PC-9 (cell line): ENCODE measurements at regions not wholly inside any gene's neighbourhood (a gene's known extent, or its start where the extent isn't known, plus 50 kb on each side); places are given as distances from the start of the nearest gene placed in this dataset.

Experiments
- EZH2 ChIP-seq: fragments of 200-600 bp; sonication (generic); IDR thresholded peaks from 2 replicates; pipeline ENCODE4 v1.8.0; 2017; ENCODE audit warnings: antibody characterized with exemption, low read depth
- TF ChIP-seq, protein P1 (sequence below): fragments of 200-600 bp; sonication (generic); conservative IDR thresholded peaks from 2 replicates; pipeline ENCODE4 v1.6.1; 2017; ENCODE audit warnings: mixed run types, antibody characterized with exemption, mild to moderate bottlenecking, moderate library complexity

DNA sequence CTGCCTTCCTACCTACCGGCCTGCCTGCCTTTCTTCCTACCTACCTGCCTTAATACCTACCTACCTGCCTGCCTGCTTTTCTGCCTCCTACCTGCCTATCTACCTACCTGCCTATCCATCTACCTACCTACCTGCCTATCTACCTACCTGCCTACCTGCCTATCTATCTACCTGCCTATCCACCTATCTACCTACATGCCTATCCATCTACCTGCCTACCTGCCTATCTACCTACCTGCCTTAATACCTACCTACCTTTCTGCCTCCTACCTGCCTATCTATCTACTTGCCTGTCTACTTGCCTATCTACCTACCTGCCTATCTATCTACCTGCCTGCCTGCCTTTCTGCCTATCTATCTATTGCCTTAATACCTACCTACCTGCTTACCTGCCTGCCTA lies 383.8 kb upstream of the PSMD7 start:
- TF ChIP-seq, protein P1, sequence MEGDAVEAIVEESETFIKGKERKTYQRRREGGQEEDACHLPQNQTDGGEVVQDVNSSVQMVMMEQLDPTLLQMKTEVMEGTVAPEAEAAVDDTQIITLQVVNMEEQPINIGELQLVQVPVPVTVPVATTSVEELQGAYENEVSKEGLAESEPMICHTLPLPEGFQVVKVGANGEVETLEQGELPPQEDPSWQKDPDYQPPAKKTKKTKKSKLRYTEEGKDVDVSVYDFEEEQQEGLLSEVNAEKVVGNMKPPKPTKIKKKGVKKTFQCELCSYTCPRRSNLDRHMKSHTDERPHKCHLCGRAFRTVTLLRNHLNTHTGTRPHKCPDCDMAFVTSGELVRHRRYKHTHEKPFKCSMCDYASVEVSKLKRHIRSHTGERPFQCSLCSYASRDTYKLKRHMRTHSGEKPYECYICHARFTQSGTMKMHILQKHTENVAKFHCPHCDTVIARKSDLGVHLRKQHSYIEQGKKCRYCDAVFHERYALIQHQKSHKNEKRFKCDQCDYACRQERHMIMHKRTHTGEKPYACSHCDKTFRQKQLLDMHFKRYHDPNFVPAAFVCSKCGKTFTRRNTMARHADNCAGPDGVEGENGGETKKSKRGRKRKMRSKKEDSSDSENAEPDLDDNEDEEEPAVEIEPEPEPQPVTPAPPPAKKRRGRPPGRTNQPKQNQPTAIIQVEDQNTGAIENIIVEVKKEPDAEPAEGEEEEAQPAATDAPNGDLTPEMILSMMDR = no peak
- TF ChIP-seq EZH2 = no peak
